Brain microvascular endothelial cell (primary cell): ENCODE measurements at regions not wholly inside any gene's neighbourhood (a gene's known extent, or its start where the extent isn't known, plus 50 kb on each side); places are given as distances from the start of the nearest gene placed in this dataset.

Source experiments
- DNase-seq: peaks from one replicate; pipeline ENCODE4 v3.0.0-alpha.2; 2020
- H3K27ac ChIP-seq: fragments of 250-450 bp; sonication (Bioruptor Pico); 2 replicates; pipeline ENCODE4 v1.5.1; 2020; ENCODE audit warnings: mild to moderate bottlenecking, moderate library complexity
- H3K27me3 ChIP-seq: fragments of 250-450 bp; sonication (Bioruptor Pico); replicated peaks from 2 replicates; pipeline ENCODE4 v1.5.1; 2020; ENCODE audit warnings: mild to moderate bottlenecking
- H3K36me3 ChIP-seq: fragments of 250-450 bp; sonication (Bioruptor Pico); replicated peaks from 2 replicates; pipeline ENCODE4 v1.5.1; 2020; ENCODE audit warnings: mild to moderate bottlenecking
- H3K4me3 ChIP-seq: 2 replicates; pipeline ENCODE4 v1.5.1; 2011; ENCODE audit warnings: low read depth, mild to moderate bottlenecking, control low read depth, low read length, moderate library complexity
- CTCF ChIP-seq: IDR thresholded peaks from 2 replicates; pipeline ENCODE4 v1.5.1; 2011; ENCODE audit warnings: low read depth, mild to moderate bottlenecking, moderate library complexity, low read length, control low read depth, inconsistent platforms; ENCODE audit errors: missing control alignments
- in situ Hi-C: cut with HindIII; loops from 2 replicates; pipeline ENCODE4 v1.10.0; 2017; ENCODE audit warnings: low sequenced_read_pairs, low pct_ligation_motif_present

- H3K27ac ChIP-seq = peak overlapping the region; percentile 42
- no peak overlapping the region for H3K4me3 ChIP-seq
- in situ Hi-C loops = no loop called here
- no peaks in the 10 kb centered on the region for H3K27me3 ChIP-seq
- no peak for TF ChIP-seq CTCF
- no peak for DNase-seq
- H3K36me3 ChIP-seq = no peaks in the 10 kb centered on the region
Measured at GRCh38 chr2:188142088-188142487, 149.6 kb upstream of the GULP1 start.

GRCh38 chr2:188142636-188143295 is 148.9 kb upstream of the GULP1 start:
- in situ Hi-C loops = no loop called here
- no peak for TF ChIP-seq CTCF
- Histone ChIP-seq H3K4me3 (no peak overlapping the region), H3K36me3 (no peaks in the 10 kb centered on the region), H3K27ac (peak overlapping the region; percentile 42), H3K27me3 (no peaks in the 10 kb centered on the region)
- DNase-seq = no peak

- TF ChIP-seq CTCF = no peak
- H3K4me3 ChIP-seq = no peak overlapping the region
- no peak for DNase-seq
- H3K36me3 ChIP-seq = no peaks in the 10 kb centered on the region
- no peak overlapping the region for H3K27ac ChIP-seq
- in situ Hi-C loops = no loop called here
- H3K27me3 ChIP-seq = no peaks in the 10 kb centered on the region
Measured at GRCh38 chr2:188145885-188146284, 145.8 kb upstream of the GULP1 start.

- no peak for TF ChIP-seq CTCF
- Histone ChIP-seq H3K36me3 (no peaks in the 10 kb centered on the region), H3K4me3 (no peak overlapping the region), H3K27ac (no peak overlapping the region), H3K27me3 (no peaks in the 10 kb centered on the region)
- DNase-seq = no peak
- in situ Hi-C loops = no loop called here
Measured at GRCh38 chr2:188146888-188147287, 144.8 kb upstream of the GULP1 start.

GRCh38 chr2:188151670-188152069 is 140.0 kb upstream of the GULP1 start:
- no peaks in the 10 kb centered on the region for H3K36me3 ChIP-seq
- in situ Hi-C loops = no loop called here
- no peak for DNase-seq
- no peaks in the 10 kb centered on the region for H3K27me3 ChIP-seq
- H3K27ac ChIP-seq = no peak overlapping the region
- no peak for TF ChIP-seq CTCF
- H3K4me3 ChIP-seq = no peak overlapping the region
